ENCODE measurements at regions not wholly inside any gene's neighbourhood (a gene's known extent, or its start where the extent isn't known, plus 50 kb on each side); places are given as distances from the start of the nearest gene placed in this dataset.
A peak's percentile ranks its signal among the peaks of the same experiment; 100 is the strongest.

DNA sequence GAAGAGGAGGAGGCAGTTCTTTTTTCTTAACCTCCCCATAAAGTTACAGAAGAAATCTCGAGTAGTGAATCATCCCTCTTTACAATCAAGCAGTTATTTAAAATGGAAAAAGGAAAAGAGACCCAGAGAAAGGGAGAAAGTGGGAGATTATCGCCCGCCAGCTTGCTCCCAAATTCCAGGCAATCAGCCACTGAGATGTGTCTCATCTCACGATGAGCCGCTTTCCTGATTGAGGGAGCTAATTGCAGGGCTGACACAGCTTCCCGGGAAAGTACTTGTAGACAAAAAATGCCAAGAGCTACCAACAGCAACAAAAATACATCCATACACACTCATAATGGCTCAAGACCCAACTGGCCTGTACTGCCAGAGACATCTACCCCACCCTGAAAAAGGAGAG lies 191.6 kb upstream of the ZC3H12A start:
- no peak for DNase-seq

DNA sequence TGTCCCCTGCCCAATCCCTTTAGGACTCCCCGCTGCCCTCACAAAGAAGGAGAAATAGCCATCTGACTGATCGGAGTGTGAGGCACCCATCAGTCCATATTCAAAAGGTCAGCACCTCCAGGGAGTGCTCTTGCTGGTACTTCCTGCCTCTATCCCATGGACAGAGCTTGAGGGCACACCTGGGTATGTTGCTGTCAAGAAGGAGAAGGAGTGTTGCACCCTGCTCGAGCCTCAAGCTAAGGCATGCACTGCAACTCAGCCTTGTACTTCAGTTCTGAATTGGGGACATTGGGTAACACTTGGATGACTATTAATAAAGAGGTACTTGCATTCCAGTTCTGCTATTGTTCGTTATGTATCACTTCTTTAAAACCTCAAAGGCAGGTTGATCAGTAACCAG lies 190.3 kb upstream of the ZC3H12A start:
- DNase-seq, result no peak

DNA sequence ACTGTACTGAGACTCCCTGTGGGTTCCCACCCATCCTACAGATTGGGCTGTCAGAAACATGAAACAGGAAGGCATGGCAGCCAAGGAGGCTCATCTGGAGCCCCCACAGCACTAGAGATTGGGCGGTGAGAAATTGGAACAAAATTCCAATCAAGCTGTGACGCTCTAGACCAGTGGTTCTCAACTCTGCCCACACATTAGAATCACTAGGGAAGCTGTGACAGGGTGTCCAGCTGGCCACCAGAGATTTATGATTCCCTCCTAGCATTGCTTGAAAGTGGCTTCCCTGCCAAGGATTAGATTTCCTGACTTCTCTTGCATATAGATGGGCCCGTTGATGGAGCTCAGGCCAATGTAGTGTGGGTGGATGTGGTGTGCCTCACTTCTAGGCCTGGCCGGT lies 187.5 kb upstream of the ZC3H12A start:
- DNase-seq, result no peak

DNA sequence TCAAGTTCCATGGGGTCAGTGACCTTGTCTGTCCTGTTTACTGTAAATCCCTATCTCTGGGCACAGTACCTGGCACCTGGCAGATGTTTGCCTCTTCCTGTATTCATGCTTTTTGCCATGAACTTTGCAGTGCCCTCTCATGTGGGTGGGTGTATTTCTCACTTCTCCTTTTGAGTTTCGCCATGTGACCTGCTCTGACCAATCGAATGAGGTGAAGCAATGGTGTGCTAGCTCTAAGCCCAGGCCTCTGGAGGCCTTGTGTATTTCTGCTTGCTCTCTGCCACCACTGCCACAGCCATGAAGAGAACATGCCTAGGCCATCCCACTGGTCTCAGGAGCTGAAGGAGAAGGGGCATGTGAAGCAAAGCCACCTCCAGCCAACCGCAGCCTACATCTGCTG lies 185.5 kb upstream of the ZC3H12A start:
- DNase-seq, result no peak

DNA sequence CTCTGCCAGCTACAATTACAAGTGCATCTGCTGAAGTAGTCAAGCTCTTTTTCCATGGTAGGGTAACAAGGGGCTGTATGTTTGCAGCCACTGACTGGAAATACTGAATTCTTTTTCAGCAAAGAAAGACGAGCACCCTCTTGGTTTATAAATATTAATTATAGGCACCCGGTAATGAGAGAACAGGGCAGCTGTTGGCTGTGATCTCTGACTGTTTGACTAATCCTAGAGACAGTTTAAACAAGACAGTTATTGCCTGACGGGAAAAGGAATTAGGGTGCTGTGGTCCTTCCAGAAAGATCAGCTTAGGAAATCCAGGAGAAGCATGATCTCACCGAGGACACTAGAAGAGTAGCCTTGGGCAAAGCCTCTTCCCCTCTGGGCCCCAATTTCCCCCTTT lies 183.7 kb upstream of the ZC3H12A start:
- DNase-seq, result no peak

DNA sequence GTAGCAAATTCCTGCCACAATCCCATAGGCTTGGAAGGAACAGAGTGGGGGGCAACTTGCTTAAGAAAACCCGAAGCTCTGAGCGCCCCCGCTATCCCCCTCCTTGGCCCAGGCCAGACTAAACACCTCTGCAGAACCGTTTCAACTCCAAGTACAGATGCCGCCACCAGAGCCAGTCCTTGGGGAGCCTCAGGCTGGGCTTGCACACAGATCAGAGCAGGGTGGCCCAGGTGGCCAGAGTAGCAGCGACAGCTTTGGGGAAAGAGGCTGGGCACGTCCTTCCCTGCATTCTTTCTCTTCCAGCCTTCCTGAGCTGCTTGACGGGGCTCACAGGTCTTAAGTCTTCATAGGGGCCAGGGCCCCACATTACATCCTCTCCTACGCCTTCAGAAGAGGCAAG lies 181.6 kb upstream of the ZC3H12A start:
- no peak for DNase-seq

DNA sequence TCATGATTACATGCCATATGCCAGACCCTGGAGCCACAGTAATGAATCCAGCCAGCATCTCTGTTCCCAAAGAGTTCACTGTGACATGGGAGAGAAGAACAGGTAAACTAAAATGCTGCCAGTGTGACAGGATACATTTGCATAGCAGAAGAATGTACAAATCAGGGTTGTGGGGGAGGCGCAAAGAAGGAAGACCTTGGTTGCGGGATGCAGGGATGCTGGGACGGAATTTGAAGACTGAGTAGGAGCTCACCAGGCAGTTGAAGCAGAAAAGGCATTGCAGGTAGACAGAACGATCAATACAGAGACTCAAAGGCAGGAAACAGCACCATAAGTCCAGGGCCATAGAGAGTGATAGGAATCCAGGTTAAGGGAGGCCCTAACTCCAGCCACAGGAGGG lies 180.3 kb upstream of the ZC3H12A start:
- no peak for DNase-seq

DNA sequence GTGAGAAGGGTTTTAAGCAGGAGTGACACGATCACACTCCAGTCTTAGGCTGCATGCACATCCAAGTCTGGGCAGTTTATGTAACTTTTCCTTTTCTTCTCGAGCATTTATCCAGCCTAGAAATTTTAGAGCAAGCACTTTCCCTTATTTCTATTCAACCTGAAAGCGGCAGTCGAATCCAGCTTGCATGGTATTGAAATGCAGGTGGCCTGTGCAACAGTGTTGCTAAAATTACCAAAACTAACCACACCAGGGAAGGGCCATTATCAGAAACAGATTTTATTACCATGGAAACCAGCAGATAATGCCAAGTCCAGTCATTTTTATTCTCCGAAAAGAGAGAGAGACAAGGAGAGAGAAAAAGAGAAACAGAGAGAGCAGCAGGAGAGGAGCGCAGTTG lies 179.9 kb upstream of the ZC3H12A start:
- DNase-seq, result no peak

DNA sequence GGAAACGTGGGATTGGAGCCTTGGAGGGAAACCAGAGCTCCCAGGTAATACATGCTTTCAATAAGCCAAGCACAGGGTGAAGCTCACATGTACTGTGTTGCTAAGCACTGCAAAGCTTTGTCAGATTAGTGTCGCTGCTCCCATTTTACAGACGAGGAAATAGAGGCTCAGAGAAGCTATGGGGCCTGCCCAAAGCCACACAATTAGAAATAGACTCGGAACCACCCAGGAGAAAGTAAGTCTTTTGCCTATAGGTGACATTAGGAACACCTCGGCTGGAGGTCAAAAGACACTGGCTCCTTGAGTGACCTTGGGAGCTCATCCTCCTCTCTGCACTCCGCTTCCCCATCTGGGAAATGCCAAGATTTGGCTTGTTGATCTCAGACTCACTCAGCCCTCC lies 175.6 kb upstream of the ZC3H12A start:
- no peak for DNase-seq

DNA sequence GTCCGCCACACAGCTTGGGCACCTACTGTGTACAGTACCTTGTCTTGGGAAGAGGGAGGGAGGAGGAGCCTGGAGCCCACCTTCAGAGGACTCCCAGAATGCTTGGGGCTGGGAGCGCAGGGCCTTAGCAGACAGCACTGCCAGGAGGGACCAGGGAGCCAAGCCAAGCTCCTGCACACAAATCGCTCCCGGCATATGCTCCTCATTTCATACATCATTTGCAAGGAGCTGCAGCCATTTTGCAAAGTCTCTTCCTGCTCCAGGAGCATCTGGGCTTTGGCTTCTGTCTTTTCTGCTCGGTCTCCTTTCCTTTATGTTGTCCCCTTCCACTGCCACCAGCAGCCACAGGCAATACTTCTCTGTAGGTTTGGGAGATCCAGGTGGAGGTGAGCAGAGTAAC lies 175.2 kb upstream of the ZC3H12A start:
- DNase-seq, result no peak

DNA sequence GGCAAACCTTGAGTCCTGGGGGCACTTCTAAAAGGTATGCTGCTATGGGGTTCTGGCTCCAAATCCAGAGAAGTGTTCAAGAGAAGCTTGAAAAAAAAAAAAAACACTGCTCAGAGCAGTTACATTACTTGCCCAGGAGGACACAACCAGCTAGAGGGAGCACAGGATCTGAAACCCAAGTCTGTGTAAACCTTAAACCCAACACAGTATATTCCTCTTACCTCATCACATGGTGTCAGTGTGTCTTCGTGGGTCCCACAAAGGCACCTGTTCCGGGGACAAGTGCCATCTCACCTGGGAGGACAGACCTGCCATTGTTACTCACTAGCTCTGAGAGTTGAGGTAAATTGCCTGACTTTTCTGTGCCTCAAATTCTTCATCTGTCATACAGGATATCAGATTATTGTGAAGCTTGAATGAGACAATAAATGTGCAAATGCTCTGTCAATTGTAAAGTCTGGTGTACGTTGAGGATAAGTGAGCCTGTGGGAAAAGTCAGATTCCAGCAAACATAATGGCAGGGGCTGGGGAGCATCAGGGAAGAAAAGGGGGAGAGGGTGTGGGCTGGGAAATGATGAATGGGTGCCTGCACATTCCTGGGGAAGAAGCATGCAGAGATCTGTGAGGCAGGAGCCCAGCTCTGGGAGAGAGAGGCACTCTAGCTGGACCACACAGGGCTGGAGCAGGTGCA lies 170.4 kb upstream of the ZC3H12A start:
- DNase-seq, result no peak

DNA sequence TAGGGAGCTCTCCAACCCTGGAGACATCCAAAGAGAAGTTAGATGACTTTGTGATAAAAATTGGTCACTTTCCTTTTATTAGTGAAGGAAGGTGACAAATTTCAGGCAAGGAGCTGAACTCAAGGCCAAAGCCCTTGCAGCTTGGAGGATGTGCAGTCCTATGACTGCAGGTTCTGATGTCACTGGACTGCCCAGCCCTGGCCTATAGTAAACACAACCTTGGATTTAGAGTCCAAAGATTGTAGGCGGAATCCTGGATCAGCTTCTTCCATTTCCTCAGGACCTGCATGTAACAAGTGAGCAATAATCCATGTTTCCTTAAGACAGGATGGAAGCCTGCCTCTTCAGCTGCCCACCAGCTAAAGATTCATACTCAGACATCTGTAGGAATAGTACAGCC lies 169.3 kb upstream of the ZC3H12A start:
- no peak for DNase-seq

DNA sequence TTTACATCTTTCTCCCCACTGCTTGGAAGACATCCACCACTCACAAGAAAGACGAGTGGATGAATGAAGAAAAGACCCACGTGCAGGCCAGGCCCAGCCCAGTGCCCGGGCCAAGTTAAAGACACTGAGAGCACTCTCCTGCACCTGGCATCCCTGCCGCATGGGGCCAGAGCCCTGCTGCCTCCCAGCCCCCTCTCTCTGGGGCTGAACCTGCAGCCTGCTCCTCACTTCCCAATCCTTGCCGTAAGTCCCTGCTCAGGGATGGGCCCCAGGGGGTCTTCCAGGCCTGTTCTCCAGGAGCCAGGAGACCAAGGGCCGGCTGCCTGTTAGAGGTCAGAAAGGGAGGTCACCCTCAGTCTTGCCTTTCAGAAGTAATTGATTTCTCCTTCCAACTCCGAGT lies 168.5 kb upstream of the ZC3H12A start:
- no peak for DNase-seq

DNA sequence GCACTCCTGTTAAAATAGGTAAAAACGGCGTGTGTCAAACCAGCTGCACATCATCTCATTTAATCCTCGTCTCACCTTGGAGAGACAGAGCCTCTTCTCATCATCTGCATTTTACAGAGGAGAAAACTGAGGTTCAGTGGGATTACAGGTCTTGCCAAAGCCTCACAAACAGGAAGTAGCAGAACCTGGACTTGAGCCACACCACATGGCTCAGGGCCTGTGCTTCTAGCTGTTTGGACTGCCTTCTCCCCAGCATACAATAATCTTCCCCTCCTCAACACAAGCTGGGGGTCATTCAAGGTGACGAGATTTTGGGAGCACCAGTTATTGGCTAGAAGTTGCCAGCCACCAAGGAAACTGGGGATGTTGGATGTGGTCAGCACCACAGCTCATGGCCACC lies 167.9 kb upstream of the ZC3H12A start:
- no peak for DNase-seq

DNA sequence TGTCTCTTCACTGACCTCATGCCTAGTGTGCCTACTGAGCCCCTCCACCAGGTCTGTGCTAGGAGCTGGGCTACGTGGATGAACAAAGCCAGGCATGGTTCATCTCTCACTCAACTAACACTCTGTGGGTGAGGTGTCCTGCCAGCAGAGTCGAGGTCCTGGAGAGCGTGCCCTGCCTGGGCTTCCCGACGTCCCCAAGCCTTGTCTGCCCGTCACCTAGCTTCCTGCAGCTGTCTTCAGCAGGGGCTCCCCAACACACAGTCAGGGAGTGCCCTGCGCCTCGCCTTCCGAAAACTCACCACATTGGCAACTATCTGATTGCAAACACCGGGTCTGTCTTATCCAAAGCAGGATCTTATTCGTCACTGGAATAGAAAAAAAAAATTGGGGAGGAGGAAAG lies 167.5 kb upstream of the ZC3H12A start:
- DNase-seq, result no peak

DNA sequence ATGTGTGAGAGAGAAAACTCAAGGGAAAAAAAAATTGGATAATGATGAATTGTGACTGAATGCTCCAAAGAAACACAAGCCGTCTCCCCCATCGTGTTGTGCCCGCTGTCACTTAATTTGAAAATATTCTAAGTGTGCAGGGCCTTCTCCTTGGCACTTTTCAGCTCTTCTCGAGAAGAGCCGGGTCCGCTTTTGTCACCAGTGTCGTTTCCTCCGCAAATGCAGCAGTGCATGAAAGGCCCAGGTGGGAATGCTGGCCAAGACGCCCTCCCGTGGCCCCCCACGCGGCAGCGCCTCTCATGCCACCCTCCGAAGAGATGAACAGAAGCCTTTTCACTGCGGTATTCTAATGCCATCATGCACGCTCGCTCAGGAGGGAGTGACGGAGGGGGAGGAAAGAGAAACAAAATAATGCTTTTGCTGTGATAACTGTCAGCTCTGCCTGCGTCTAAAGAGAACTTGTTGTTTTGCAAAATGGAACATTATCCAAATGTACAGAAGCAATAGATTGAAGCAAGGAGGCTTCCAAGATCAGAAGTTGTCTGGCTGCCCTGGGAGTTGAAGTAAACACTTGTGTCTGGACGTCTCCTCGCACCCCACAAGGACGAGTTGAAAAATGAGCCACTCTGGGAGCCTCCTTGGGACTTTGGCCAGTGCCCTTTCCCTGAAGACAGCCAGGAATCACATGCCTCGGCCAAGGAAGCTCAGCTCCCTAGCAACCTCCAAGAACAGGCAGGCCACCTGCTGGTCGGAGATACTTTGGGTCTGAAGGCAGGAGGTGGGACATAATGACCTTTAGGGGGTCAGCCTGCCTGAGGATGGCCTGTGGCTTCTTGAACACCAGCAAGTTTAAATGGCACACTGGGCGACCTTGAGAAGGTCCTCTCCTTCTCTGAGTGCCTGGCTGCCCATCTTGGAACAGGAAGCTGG lies 166.1 kb upstream of the ZC3H12A start:
- DNase-seq, result no peak

DNA sequence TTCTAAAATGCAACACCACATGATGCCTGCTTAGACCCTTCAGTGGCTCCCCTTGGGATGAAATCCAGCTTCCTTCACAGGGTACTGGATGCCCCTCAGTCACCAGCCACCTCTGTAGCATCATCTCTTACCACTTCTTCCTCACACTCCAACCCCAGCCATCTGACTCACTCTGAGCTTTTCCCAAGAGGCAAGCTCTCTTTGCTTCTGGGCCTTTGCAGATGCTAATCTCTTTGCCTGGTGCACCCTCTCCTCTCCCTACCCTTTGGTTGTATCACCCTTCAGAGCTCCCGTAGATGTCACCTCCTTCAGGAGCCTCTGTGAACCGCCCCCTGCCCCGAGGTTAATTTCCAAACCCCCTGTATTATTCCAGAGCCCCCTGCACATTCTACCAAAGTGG lies 164.8 kb upstream of the ZC3H12A start:
- DNase-seq, result no peak

DNA sequence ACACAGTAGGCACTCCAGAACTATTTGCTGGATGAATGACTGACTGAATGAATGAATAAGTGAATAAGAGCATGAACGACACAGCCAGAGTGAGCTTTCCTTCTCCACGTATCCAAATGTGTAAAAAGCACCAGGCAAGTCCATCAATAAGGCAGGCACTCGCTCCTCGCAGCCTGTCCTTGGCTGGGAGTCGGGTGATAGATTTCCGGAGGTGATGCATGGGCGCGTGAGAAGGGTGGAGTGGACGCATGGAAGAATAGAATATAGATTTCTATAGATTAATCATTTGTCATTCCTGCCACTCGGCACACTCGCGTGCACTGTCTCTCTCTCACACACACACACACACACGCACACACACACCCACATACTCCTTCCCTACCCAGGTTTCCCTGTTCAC lies 164.3 kb upstream of the ZC3H12A start:
- no peak for DNase-seq

DNA sequence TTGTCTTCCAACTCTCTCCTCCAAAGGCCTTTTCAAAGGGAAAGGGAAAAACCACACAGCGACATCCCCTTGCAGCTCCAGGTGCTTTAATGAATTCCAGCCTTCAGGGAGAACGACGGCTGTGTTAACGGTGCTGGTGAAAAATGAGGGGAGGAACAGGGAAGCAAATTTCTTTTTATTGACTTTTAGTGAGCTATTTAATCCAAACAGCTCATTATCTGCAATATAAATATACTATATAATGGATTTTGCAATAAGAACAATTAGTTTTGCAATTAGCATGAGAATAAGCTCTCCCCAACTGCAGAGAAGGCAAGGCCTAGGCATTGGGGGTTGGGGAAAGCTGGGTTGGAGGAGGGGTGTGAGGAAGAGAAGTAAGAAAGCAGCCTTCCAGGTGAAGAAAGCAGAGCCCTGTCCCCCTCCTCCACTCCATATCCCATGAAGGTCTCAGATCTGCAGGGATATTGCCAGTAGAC lies 159.0 kb upstream of the ZC3H12A start:
- no peak for DNase-seq

DNA sequence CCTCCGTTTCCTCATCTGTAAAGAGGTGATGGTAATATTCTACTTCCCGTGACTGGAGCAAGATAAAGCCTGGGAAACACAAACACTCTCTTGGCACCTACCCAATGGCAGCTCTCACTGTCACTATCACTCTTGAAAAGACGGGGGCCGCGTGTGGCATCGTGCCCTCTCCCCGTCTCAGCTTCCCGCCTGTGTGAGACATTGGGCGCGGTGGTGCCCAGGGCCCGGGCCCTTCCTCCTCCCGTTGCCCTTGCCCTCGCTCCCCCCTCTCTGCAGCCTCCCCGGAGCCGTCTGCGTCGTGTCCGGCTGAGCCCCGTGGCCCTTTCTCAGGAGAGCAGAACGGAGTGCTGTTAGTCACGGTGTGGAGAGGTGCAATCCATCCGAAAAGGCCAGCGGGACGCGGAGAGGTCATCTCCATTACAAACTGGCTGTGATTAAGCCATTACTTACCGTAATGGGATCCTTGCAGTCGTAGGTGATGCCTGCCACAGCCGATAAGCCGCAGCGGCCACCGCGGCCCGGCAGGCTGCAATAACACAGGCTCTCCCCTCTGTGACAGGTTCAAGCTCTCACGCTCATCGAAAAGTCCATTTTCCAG lies 156.4 kb upstream of the ZC3H12A start:
- DNase-seq, result no peak

DNA sequence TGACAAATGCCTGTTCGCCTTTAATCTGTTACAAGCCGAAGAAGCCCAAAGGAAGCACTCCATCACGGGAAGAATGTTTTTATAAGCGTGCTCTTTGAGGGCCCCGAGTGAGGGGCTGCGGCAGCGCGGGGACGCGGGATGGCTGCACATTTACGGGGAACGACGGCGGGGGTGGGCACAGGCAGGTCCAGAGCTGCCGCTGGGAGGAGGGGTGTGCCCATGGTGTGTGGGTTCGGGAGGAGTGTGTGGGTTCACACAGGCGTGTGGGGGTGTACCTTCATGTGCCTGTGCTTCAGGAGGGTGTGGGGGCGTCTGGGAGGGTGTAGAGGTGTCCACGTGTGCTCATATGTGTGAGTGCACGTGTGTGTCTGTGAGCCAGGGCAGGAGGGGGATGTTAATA lies 155.9 kb upstream of the ZC3H12A start:
- no peak for DNase-seq

DNA sequence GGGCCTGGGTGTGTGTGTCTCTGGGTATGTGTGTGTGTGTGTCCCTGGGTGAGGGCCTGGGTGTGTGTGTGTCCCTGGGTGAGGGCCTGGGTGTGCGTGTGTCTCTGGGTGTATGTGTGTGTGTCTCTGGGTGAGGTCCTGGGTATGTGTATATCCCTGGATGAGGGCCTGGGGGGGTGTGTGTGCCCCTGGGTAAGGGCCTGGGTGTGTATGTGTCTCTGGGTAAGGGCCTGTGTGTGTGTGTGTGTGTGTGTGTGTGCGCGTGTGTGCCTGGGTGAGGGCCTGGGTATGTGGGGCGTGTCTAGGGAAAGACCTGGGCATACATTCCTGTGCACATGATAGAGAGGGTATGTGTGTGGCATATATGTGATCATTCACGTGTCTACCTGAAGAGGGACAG lies 155.1 kb upstream of the ZC3H12A start:
- no peak for DNase-seq

DNA sequence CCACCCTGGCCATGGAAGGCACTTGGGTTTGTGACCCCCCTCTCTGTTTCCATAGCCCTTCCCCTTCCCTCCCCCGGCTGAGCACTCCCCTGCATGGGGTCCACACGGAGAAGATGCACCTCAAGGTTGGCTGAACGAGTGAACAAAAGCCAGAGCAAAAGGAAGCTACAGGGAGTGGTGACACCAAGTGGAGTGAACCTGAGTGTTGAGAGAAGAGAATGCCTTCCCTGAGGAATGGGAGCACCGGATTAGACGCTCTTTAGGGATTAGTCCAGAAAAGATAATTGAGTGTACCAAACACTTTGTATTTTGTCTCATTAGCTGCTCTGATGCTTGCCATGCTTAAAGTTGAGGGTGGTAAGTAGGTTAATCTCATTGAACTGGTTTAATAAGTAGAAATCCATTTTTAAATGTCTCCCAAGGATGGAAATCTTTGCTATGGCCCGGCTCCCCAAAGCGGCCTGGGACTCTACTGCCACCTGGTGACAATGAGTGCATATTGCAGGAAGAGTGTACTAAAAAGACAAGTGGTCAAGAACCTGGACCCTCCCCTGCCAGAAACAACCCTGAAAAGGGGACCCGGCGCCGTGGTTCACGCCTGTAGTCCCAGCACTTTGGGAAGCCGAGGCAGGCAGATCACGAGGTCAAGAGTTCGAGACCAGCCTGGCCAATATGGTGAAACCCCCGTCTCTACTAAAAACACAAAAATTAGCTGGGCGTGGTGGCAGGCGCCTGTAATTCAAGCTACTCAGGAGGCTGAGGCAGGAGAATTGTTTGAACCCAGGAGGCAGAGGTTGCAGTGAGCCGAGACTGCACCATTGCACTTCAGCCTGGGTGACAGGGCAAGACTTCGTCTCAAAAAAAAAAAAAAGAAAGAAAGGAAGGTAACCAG lies 150.6 kb upstream of the ZC3H12A start:
- peak; percentile 58 for DNase-seq
